HEK293 (cell line): ENCODE measurements at regions not wholly inside any gene's neighbourhood (a gene's known extent, or its start where the extent isn't known, plus 50 kb on each side); places are given as distances from the start of the nearest gene placed in this dataset.

Experiments
- CTCF ChIA-PET: fragments of 350-600 bp; formaldehyde crosslinking; extraction: SDS; loops from one replicate; lab custom pipeline; 2021; ENCODE audit warnings: antibody characterized with exemption; lab: Yijun Ruan, JAX
- POLR2A ChIA-PET: fragments of 300-600 bp; formaldehyde crosslinking; extraction: SDS; loops from one replicate; lab custom pipeline; 2020; ENCODE audit warnings: antibody characterized with exemption, inconsistent platforms; lab: Yijun Ruan, JAX
- H3K27ac ChIP-seq: fragments of 200-500 bp; sonication (Bioruptor generic); 2 replicates; pipeline ENCODE4 v1.5.1; 2014; ENCODE audit warnings: low read depth, low read length, control low read depth, inconsistent platforms; ENCODE audit errors: extremely low read depth
- H3K36me3 ChIP-seq, 2 experiments: fragments of 200-500 bp in 1 of 2; sonication (Bioruptor generic) in 1 of 2; 1 replicate in 1 of 2; 2 replicates in 1 of 2; pipeline ENCODE4 v1.5.1; 2014 to 2017; ENCODE audit warnings: inconsistent platforms in 2 of 2, low read length in 2 of 2; ENCODE audit not compliant: control insufficient read depth in 2 of 2, insufficient read depth in 1 of 2
- H3K4me1 ChIP-seq: fragments of 200-500 bp; sonication (Bioruptor generic); 2 replicates; pipeline ENCODE4 v1.5.1; 2014; ENCODE audit warnings: mild to moderate bottlenecking, low read length, inconsistent platforms; ENCODE audit not compliant: control insufficient read depth, insufficient read depth
- H3K4me3 ChIP-seq: 2 replicates; pipeline ENCODE4 v1.5.1; 2011; ENCODE audit warnings: low read depth, mild to moderate bottlenecking, control low read depth, low read length, moderate library complexity
- H3K9me3 ChIP-seq: fragments of 200-500 bp; sonication (Bioruptor generic); 2 replicates; pipeline ENCODE4 v1.5.1; 2014; ENCODE audit warnings: low read depth, low read length, inconsistent platforms; ENCODE audit not compliant: control insufficient read depth, insufficient read depth
- HIC1 ChIP-seq: fragments of 450-650 bp; formaldehyde crosslinking; IDR thresholded peaks from 2 replicates; pipeline ENCODE4 v1.5.1; 2016; ENCODE audit warnings: missing biosample characterization, missing genetic modification characterization
- MEIS1 ChIP-seq: sonication (generic); formaldehyde crosslinking; IDR thresholded peaks from 2 replicates; pipeline ENCODE4 v1.8.1; 2022; ENCODE audit warnings: missing genetic modification reagents, mild to moderate bottlenecking, borderline replicate concordance
- PRDM1 ChIP-seq: fragments of 450-650 bp; formaldehyde crosslinking; IDR thresholded peaks from 2 replicates; pipeline ENCODE4; 2016; ENCODE audit warnings: missing biosample characterization, missing genetic modification characterization
- ZBTB17 ChIP-seq: fragments of 450-650 bp; formaldehyde crosslinking; IDR thresholded peaks from 2 replicates; pipeline ENCODE4 v1.5.1; 2016; ENCODE audit warnings: missing biosample characterization, missing genetic modification characterization
- ZNF350 ChIP-seq: fragments of 450-650 bp; formaldehyde crosslinking; IDR thresholded peaks from 2 replicates; pipeline ENCODE4 v1.5.0; 2017; ENCODE audit warnings: missing biosample characterization, mild to moderate bottlenecking, missing genetic modification characterization
- ZNF416 ChIP-seq: fragments of 450-650 bp; formaldehyde crosslinking; IDR thresholded peaks from 2 replicates; pipeline ENCODE4 v1.5.1; 2016; ENCODE audit warnings: missing biosample characterization, missing genetic modification characterization
- ZNF571 ChIP-seq: fragments of 450-650 bp; formaldehyde crosslinking; IDR thresholded peaks from 2 replicates; pipeline ENCODE4 v1.5.0; 2017; ENCODE audit warnings: missing biosample characterization, missing genetic modification characterization
- ZNF596 ChIP-seq: fragments of 450-650 bp; IDR thresholded peaks from 2 replicates; pipeline ENCODE4 v1.5.0; 2018; ENCODE audit warnings: missing biosample characterization, mild to moderate bottlenecking, missing genetic modification characterization, moderate library complexity
- ZNF843 ChIP-seq: fragments of 450-650 bp; formaldehyde crosslinking; IDR thresholded peaks from 2 replicates; pipeline ENCODE4 v1.5.1; 2016; ENCODE audit warnings: missing biosample characterization, missing genetic modification characterization
- ZSCAN16 ChIP-seq: fragments of 450-650 bp; formaldehyde crosslinking; IDR thresholded peaks from 2 replicates; pipeline ENCODE4 v1.5.1; 2016; ENCODE audit warnings: missing biosample characterization, missing genetic modification characterization
- ZXDB ChIP-seq: fragments of 450-650 bp; formaldehyde crosslinking; IDR thresholded peaks from 2 replicates; pipeline ENCODE4 v1.5.1; 2016; ENCODE audit warnings: missing biosample characterization, missing genetic modification characterization
- TF ChIP-seq, protein P1 (sequence below): fragments of 450-650 bp; formaldehyde crosslinking; IDR thresholded peaks from 2 replicates; pipeline ENCODE4 v1.5.1; 2016; ENCODE audit warnings: missing biosample characterization, missing genetic modification characterization

DNA sequence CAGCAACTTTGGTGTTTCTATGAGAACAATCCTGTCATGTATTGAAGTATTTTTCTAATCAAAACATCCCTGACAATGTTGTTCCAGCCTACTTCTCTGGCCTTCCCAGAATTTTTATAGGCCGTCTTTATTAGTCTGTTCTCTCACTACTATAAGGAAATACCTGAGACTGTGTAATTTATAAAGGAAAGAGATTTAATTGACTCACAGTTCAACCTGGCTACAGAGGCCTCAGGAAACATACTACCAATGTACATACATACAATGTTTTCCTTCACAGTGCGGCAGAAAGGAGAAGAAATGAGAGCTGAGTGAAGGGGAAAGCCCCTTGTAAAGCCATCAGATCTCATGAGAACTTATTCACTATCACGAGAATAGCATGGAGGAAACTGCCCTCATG is 484.7 kb upstream of the PODXL start (continued):
- no peak for TF ChIP-seq ZNF350 (tag by site-specific recombination)
- TF ChIP-seq, protein P1, sequence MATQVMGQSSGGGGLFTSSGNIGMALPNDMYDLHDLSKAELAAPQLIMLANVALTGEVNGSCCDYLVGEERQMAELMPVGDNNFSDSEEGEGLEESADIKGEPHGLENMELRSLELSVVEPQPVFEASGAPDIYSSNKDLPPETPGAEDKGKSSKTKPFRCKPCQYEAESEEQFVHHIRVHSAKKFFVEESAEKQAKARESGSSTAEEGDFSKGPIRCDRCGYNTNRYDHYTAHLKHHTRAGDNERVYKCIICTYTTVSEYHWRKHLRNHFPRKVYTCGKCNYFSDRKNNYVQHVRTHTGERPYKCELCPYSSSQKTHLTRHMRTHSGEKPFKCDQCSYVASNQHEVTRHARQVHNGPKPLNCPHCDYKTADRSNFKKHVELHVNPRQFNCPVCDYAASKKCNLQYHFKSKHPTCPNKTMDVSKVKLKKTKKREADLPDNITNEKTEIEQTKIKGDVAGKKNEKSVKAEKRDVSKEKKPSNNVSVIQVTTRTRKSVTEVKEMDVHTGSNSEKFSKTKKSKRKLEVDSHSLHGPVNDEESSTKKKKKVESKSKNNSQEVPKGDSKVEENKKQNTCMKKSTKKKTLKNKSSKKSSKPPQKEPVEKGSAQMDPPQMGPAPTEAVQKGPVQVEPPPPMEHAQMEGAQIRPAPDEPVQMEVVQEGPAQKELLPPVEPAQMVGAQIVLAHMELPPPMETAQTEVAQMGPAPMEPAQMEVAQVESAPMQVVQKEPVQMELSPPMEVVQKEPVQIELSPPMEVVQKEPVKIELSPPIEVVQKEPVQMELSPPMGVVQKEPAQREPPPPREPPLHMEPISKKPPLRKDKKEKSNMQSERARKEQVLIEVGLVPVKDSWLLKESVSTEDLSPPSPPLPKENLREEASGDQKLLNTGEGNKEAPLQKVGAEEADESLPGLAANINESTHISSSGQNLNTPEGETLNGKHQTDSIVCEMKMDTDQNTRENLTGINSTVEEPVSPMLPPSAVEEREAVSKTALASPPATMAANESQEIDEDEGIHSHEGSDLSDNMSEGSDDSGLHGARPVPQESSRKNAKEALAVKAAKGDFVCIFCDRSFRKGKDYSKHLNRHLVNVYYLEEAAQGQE = no peak
- no peak for TF ChIP-seq PRDM1
- no peak for TF ChIP-seq ZXDB
- TF ChIP-seq ZNF843 (tag by site-specific recombination) = no peak

DNA sequence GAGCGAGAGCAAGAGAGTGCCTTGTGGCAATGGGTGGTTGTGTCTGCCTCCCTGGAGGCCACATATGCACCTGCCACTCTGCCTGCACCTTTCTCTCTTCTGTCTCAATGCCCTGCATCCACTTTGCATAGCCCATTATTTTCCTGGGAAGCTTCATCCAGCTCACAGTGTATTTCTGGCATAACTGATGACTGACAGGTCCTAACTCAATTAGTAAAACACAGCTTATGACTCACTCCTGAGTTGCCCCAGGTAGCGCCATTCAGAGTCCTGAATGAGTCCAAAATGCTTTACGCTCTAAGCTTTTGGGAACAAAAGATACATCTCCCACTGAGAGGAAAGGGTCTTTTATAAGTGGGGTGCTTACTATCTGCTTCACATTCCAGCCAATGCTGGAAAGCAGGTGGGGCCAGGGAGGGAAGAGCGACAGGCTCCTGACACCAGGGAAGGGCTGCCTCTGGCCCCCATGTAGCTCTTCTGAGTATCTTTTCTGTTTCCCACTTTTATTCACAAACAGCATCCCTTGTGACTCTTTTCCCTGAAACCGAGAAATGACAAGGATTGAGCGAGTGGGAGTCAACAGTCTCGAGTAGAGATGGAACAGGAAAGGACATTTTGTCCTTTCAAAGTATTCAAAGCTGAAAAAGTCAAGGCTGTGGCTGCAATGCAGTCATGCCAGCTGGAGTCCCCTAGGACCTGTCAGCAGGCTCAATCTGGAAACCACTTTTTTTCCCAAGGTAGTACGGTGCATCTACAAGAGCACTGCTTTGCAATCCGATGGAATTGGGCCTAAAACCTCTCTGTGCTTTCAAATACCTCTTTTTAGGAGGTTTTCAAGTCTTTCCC is 479.3 kb upstream of the PODXL start:
- POLR2A ChIA-PET = no interaction called here
- TF ChIP-seq ZSCAN16 (tag by site-specific recombination) = no peak
- peak; percentile 87; the same call in 1 of the 2 replicates for TF ChIP-seq MEIS1 (CRISPR knock-in tag)
- TF ChIP-seq ZNF416 (tag by site-specific recombination) = no peak
- Histone ChIP-seq H3K4me1 (no peaks in the 10 kb centered on the region), H3K9me3 (no peaks in the 10 kb centered on the region), H3K4me3 (no peak overlapping the region), H3K27ac (no peak overlapping the region), H3K36me3 (no peaks in the 10 kb centered on the region)
- CTCF ChIA-PET = interaction anchor here (1.6 kb wide), 2 partner anchors 8 to 13 kb away, joined by 4 read pairs; no protein-coding TSS in a partner anchor

DNA sequence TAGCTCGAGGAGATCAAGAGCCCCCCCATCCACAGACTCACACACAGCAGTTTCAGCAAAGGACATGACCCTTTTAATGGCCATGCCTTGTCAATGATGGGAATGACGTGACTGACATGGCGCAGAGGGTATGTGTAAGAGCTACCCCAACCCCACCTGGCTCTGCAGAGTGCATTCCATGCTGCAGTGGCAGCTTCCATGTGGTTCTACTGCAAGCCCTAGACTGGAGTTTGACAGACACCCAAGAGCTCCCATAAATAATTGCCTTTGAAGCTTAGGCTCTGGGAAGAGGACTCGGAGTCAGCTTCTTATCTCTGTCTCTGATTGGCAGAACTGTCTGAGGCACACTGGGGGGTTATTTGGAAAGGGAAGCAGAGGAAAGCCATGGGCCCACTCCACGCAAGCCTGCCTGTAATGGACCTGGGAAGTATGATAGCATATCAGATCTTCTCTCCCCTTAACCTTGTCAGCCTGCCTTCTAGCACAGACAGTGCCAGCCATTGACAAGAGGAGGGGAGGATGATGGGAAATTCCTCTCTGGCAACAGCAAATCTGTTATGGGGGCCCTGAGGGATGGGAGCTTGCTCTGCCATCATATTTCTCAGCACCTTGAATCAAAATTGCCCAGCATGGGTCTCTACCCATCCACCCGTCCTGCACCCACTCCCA is 478.5 kb upstream of the PODXL start:
- CTCF ChIA-PET = interaction anchor here (0.7 to 1.6 kb wide), 3 partner anchors 9 to 205 kb away, joined by 3 to 4 read pairs (median 4); no protein-coding TSS in a partner anchor
- POLR2A ChIA-PET = no interaction called here
- no peaks in the 10 kb centered on the region for H3K4me1 ChIP-seq
- H3K4me3 ChIP-seq = no peak overlapping the region
- H3K27ac ChIP-seq = no peak overlapping the region
- TF ChIP-seq ZBTB17 (no peak), ZNF571 (tag by site-specific recombination) (no peak)
- no peaks in the 10 kb centered on the region for H3K9me3 ChIP-seq
- H3K36me3 ChIP-seq = no peaks in the 10 kb centered on the region

DNA sequence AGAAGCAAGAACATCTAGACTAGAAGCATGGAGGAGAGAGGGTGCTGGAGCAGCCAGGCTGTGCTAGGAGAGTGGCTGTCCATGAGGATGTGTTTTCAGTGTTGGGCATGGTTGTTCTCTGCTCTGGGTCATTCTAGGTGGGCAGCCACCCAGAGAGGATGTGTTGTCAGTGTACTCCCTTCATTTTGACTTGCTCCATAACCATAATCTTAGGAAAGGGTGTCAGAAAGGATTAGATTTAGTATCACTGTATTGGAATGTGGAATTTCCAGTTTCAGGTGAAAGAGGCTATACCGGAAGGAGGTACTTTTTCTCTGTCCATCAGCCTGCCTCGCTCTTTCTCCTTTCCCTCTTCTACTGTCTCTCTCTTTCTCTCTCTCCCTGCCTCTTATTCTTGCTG is 474.5 kb upstream of the PODXL start:
- Histone ChIP-seq H3K4me3 (no peak overlapping the region), H3K27ac (no peak overlapping the region), H3K4me1 (no peaks in the 10 kb centered on the region; the same call in 1 of the 2 replicates), H3K36me3 (no peaks in the 10 kb centered on the region), H3K9me3 (no peaks in the 10 kb centered on the region)
- POLR2A ChIA-PET = no interaction called here
- CTCF ChIA-PET = no interaction called here
- TF ChIP-seq ZNF596 (tag by site-specific recombination) = 0 out of 2 replicates have a peak, but pooled peaks have one; percentile 10
- no peak for TF ChIP-seq HIC1
